Testis (tissue), 2 donors: ENCODE measurements at regions not wholly inside any gene's neighbourhood (a gene's known extent, or its start where the extent isn't known, plus 50 kb on each side); places are given as distances from the start of the nearest gene placed in this dataset.

Experiments
- DNase-seq: peaks from one replicate; pipeline ENCODE4 v3.0.0-alpha.2; 2019
- H3K27ac ChIP-seq, 2 donors: fragments of 200-600 bp; sonication (generic); one replicate each; pipeline ENCODE4 v1.5.1; 2019
- H3K27me3 ChIP-seq: fragments of 200-600 bp; sonication (generic); one replicate; pipeline ENCODE4 v1.5.1; 2019
- H3K36me3 ChIP-seq: fragments of 200-600 bp; sonication (generic); one replicate; pipeline ENCODE4 v1.5.1; 2017; ENCODE audit warnings: low read depth; ENCODE audit errors: missing control alignments
- H3K4me1 ChIP-seq: fragments of 200-600 bp; sonication (generic); one replicate; pipeline ENCODE4 v1.5.1; 2019
- H3K4me3 ChIP-seq, 2 donors: fragments of 200-600 bp; sonication (generic); one replicate each; pipeline ENCODE4 v1.5.1; 2017 to 2019
- H3K9me3 ChIP-seq: fragments of 200-600 bp; sonication (generic); one replicate; pipeline ENCODE4 v1.5.1; 2017
- POLR2A ChIP-seq: fragments of 450-650 bp; IDR thresholded peaks from one replicate; pipeline ENCODE4 v1.6.1; 2017; ENCODE audit warnings: antibody characterized with exemption, mild to moderate bottlenecking, moderate library complexity
- WGBS, 2 donors: methylation state at CpG; one replicate each; pipeline ENCODE4 v1.1.5; 2018; 5-methylcytosine and 5-hydroxymethylcytosine counted together
- intact Hi-C: fragments of 100-400 bp; cut with DNase I; formaldehyde crosslinking; loops from one replicate; pipeline ENCODE4 v1.15.1; 2023; ENCODE audit warnings: low total_unique reads
- TF ChIP-seq, protein P1 (sequence below), 3 experiments: fragments of 450-650 bp in 2 of 3; fragments of 200-600 bp in 1 of 3; sonication (generic) in 1 of 3; IDR thresholded peaks; one replicate each; pipeline ENCODE4 v1.5.1; 2016 to 2019; ENCODE audit warnings: antibody characterized with exemption in 3 of 3, mild to moderate bottlenecking in 2 of 3, moderate library complexity in 1 of 3

DNA sequence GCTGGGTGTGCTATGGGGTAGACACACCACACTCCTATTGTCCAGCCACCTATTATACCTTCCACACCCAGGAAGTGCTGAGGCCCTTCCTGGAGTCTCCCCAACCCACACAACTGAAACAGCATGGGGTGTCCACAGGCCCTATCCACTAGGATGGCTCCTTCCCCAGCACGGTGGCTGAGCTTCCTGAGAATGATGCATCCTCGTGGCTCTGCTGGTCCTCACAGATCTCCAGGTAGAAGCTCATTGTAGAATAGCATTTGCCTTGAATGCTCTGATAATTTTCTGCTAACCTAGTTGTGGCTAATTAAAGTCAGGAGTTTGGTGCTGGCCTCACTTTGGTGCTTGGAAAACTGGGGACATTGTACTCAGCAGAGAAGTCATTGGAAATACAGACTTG is 182.6 kb downstream of the ANKRD30B start:
- Histone ChIP-seq H3K4me1 (no peaks in the 10 kb centered on the region), H3K27me3 (no peaks in the 10 kb centered on the region), H3K36me3 (no peaks in the 10 kb centered on the region), H3K9me3 (no peaks in the 10 kb centered on the region), H3K4me3 (no peak overlapping the region), H3K27ac (no peak overlapping the region)
- TF ChIP-seq, protein P1, sequence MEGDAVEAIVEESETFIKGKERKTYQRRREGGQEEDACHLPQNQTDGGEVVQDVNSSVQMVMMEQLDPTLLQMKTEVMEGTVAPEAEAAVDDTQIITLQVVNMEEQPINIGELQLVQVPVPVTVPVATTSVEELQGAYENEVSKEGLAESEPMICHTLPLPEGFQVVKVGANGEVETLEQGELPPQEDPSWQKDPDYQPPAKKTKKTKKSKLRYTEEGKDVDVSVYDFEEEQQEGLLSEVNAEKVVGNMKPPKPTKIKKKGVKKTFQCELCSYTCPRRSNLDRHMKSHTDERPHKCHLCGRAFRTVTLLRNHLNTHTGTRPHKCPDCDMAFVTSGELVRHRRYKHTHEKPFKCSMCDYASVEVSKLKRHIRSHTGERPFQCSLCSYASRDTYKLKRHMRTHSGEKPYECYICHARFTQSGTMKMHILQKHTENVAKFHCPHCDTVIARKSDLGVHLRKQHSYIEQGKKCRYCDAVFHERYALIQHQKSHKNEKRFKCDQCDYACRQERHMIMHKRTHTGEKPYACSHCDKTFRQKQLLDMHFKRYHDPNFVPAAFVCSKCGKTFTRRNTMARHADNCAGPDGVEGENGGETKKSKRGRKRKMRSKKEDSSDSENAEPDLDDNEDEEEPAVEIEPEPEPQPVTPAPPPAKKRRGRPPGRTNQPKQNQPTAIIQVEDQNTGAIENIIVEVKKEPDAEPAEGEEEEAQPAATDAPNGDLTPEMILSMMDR (IDR thresholded peaks at IDR 0.05): no peak
- TF ChIP-seq POLR2A: no peak
- WGBS, 2 donors: 83 to 100% methylated on average over 1 to 2 of the region's 2 CpGs
- DNase-seq: no peak
- intact Hi-C loops: no loop called here

DNA sequence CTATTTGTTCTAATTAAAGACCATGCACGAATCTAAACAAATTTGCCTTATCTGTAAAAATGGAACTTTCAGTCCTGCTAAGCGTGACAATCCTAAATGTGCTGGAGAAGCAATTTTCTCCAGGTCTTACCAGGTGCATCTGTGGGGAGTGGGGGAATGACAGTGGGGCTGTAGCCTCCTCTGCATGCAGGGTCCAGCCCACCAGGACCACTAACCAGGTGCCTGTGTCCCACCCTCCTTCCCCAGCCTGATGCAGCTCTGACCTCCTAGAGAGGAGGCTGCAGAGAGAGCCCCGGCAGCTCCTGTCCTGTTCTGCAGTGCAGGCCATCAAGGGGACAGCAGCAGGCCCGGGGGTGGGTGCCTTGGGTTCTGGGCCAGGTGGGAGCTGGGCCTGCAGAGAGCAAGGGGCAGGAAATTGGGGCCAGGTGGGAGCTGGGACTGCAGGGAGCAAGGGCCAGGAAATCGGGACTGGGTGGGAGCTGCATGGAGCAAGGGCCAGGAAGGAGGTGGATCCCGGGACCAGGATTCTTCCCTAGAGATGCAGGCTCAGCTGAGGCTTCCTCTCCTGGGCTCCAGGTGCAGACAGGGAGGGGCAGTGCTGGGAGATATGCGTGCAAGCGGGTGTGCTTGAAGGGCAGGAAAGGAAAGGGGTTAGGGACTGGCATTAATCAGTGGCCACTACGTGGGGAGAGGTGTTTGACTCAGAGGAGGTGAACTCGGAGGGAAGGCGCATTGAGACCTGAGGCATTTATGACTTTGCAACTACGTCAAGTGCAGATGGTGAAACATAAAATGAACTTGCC is 185.3 kb downstream of the ANKRD30B start:
- intact Hi-C loops: no loop called here
- WGBS, 2 donors: 65 to 77% methylated on average over 10 to 12 of the region's 12 CpGs
- Histone ChIP-seq H3K4me1 (peaks cover 2% of the 10 kb centered on the region), H3K27ac (no peak overlapping the region), H3K27me3 (no peaks in the 10 kb centered on the region), H3K4me3 (no peak overlapping the region), H3K36me3 (no peaks in the 10 kb centered on the region), H3K9me3 (no peaks in the 10 kb centered on the region)
- TF ChIP-seq POLR2A: no peak
- TF ChIP-seq, protein P1 (IDR thresholded peaks at IDR 0.05): no peak
- DNase-seq: no peak

DNA sequence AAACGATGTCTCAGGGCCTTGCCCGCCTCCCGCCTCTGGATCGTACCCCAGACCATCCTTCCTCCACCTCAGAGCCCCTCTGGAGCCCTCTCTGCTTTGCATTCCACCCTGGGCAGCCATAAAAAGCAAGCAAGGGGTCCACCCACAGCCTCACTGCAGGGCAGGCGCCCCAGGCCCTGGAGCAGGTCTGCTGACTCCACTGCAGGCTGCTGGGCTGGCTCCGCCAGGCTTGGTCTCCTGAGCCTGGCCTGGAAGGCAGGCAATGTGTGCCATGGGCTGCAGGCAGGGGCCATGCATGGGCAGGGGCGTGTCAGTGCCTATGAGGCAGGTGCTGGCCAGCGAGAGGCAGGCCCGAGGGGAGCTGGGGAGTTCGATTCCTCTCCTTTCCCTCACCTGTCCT is 186.0 kb downstream of the ANKRD30B start:
- Histone ChIP-seq H3K27ac (no peak overlapping the region), H3K4me1 (peaks cover 2% of the 10 kb centered on the region), H3K27me3 (no peaks in the 10 kb centered on the region), H3K9me3 (no peaks in the 10 kb centered on the region), H3K4me3 (no peak overlapping the region), H3K36me3 (no peaks in the 10 kb centered on the region)
- TF ChIP-seq, protein P1 (IDR thresholded peaks at IDR 0.05): no peak
- no peak for TF ChIP-seq POLR2A
- WGBS, 2 donors: 68 to 88% methylated on average over 10 of the region's 10 CpGs
- intact Hi-C loops: no loop called here
- DNase-seq: no peak

DNA sequence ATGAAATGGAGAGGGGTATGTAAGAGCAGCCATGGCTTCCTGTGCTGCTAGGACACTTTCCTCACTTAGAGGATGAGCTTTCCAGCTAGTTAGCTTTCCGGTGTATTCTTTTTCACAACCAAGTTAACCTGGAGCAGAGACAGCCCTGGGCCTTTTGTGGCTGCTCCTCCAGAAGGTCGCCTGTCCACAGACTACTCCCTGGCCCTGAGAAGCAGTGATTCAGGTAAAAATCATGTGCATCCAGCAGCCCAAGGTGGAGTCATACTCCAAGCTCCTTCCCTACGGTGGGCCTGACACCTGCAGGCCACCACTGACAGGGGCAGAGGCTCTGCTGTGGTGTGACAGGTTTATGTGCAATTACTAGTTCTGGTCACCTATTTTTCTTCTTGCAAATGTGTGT is 187.2 kb downstream of the ANKRD30B start:
- peaks cover 2% of the 10 kb centered on the region for H3K4me1 ChIP-seq
- H3K9me3 ChIP-seq: no peaks in the 10 kb centered on the region
- no peaks in the 10 kb centered on the region for H3K36me3 ChIP-seq
- H3K4me3 ChIP-seq: no peak overlapping the region
- H3K27ac ChIP-seq: no peak overlapping the region
- WGBS, 2 donors: 53 to 57% methylated on average over 3 of the region's 3 CpGs
- intact Hi-C loops: no loop called here
- no peak for DNase-seq
- H3K27me3 ChIP-seq: no peaks in the 10 kb centered on the region
- no peak for TF ChIP-seq POLR2A
- TF ChIP-seq, protein P1 (IDR thresholded peaks at IDR 0.05): no peak

DNA sequence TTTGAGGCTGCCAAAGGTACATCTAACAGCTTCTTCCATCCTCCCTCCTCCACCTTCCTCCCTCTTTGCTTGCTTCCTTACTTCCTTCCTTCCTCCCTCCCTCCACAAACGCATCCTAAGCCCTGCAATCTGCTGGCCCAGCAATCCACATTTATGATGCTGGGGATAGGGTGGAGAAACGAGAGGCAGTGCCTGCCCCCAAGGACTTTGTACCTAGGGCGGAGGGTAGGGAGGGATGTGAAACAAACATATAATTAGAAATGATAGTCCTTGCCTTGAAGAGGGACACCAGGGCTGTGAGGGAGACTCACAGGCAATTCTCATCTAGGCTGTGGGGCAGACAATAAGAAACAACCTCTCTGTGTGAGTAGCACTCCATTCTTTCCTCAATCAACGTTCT is 188.3 kb downstream of the ANKRD30B start:
- Histone ChIP-seq H3K36me3 (no peaks in the 10 kb centered on the region), H3K27ac (no peak overlapping the region), H3K9me3 (no peaks in the 10 kb centered on the region), H3K4me3 (no peak overlapping the region), H3K27me3 (no peaks in the 10 kb centered on the region), H3K4me1 (peaks cover 2% of the 10 kb centered on the region)
- WGBS, 2 donors: 49 to 52% methylated on average over 4 of the region's 4 CpGs
- no peak for DNase-seq
- no peak for TF ChIP-seq POLR2A
- TF ChIP-seq, protein P1 (IDR thresholded peaks at IDR 0.05): no peak
- intact Hi-C loops: no loop called here
